HepG2 (cell line): ENCODE measurements at regions not wholly inside any gene's neighbourhood (a gene's known extent, or its start where the extent isn't known, plus 50 kb on each side); places are given as distances from the start of the nearest gene placed in this dataset.

Experiments used
- ATAC-seq: fragments of 200-7000 bp; cut with Tn5 transposase; 3 replicates; pipeline ENCODE4 v1.9.1; 2020; ENCODE audit warnings: mild to moderate bottlenecking, moderate library complexity
- BruUV-seq: library from RNA; stranded (reverse); fragments of 400-500 nt; replicated peaks from 2 replicates; lab custom pipeline; 2021; lab: Mats Ljungman, UMichigan
- CTCF ChIA-PET: fragments of 300-600 bp; formaldehyde crosslinking; extraction: SDS; loops from one replicate; lab custom pipeline; 2021; ENCODE audit warnings: low total read pairs, inconsistent platforms, low intra/inter-chr PET ratio; lab: Yijun Ruan, JAX
- POLR2A ChIA-PET: fragments of 350-600 bp; sonication (Branson Sonifier 250); formaldehyde crosslinking; loops from one replicate; lab custom pipeline; 2020; ENCODE audit warnings: antibody characterized with exemption, inconsistent platforms; lab: Yijun Ruan, JAX
- DNase-seq: peaks from one replicate; pipeline ENCODE4 v3.0.0-alpha.2; 2015; ENCODE audit warnings: low spot score
- FAIRE-seq: peaks from 3 replicates; lab custom pipeline; 2011; peaks lifted over from hg19 to GRCh38; lab: Jason Lieb, UNC
- H2AFZ ChIP-seq: one replicate; pipeline ENCODE4 v1.6.1; 2011; ENCODE audit warnings: low read length, inconsistent platforms
- H3K27ac ChIP-seq: fragments of 300-600 bp; 3 replicates; pipeline ENCODE4 v1.8.0; 2011; ENCODE audit warnings: mixed run types, mild to moderate bottlenecking, mixed read lengths, low read length, inconsistent platforms; ENCODE audit not compliant: insufficient read depth; ENCODE audit errors: extremely low read length
- H3K27me3 ChIP-seq, 2 experiments: fragments of 200-600 bp in 1 of 2; 2 replicates in 1 of 2; 3 replicates in 1 of 2; pipeline versions ENCODE4 v1.6.0 to v1.8.0; 2011; ENCODE audit warnings: low read length in 2 of 2, mild to moderate bottlenecking in 2 of 2, moderate library complexity in 2 of 2, inconsistent platforms in 1 of 2; ENCODE audit not compliant: insufficient read depth in 2 of 2, control insufficient read depth in 1 of 2
- H3K36me3 ChIP-seq, 2 experiments: fragments of 200-600 bp in 1 of 2; replicated peaks in 1 of 2; 2 replicates in 1 of 2; 3 replicates in 1 of 2; pipeline versions ENCODE4 v1.5.1 to v1.8.0; 2011; ENCODE audit warnings: low read length in 2 of 2, inconsistent platforms in 1 of 2; ENCODE audit not compliant: insufficient read depth in 2 of 2, control insufficient read depth in 1 of 2
- H3K4me1 ChIP-seq: 2 replicates; pipeline ENCODE4 v1.5.1; 2012; ENCODE audit warnings: low read length, inconsistent platforms; ENCODE audit not compliant: insufficient read depth
- H3K4me2 ChIP-seq: 2 replicates; pipeline ENCODE4 v1.6.0; 2011; ENCODE audit warnings: low read depth, low read length, inconsistent platforms
- H3K4me3 ChIP-seq, 3 experiments: fragments of 200-600 bp in 1 of 3; sonication (generic), shearing (Covaris generic) in 1 of 3; replicated peaks in 1 of 3; 2 replicates each; pipeline ENCODE4 v1.5.1; 2011 to 2016; ENCODE audit warnings: low read length in 3 of 3, inconsistent platforms in 2 of 3, low read depth in 2 of 3, mild to moderate bottlenecking in 2 of 3, control low read depth in 1 of 3, mixed read lengths in 1 of 3; ENCODE audit not compliant: insufficient read depth in 1 of 3
- H3K79me2 ChIP-seq: one replicate; pipeline ENCODE4 v1.6.1; 2011; ENCODE audit warnings: low read length, inconsistent platforms; ENCODE audit not compliant: insufficient read depth
- H3K9ac ChIP-seq: 2 replicates; pipeline ENCODE4 v1.6.0; 2011; ENCODE audit warnings: mild to moderate bottlenecking, low read depth, low read length, inconsistent platforms; ENCODE audit not compliant: insufficient read depth
- H3K9me3 ChIP-seq: 2 replicates; pipeline ENCODE4 v1.5.1; 2012; ENCODE audit warnings: mild to moderate bottlenecking, low read length
- H4K20me1 ChIP-seq: 2 replicates; pipeline ENCODE4 v1.6.0; 2011; ENCODE audit warnings: inconsistent platforms, mild to moderate bottlenecking, low read length, moderate library complexity; ENCODE audit not compliant: insufficient read depth
- ELF1 ChIP-seq: sonication (generic); formaldehyde crosslinking; IDR thresholded peaks from 2 replicates; pipeline ENCODE4 v1.4.0; 2020; ENCODE audit warnings: missing genetic modification reagents
- FOXO1 ChIP-seq: sonication (generic); formaldehyde crosslinking; IDR thresholded peaks from 2 replicates; pipeline ENCODE4 v1.4.0; 2020; ENCODE audit warnings: missing genetic modification reagents
- GFI1 ChIP-seq: sonication (generic); formaldehyde crosslinking; IDR thresholded peaks from 2 replicates; pipeline ENCODE4 v1.5.0; 2020; ENCODE audit warnings: missing genetic modification reagents, mild to moderate bottlenecking, borderline replicate concordance
- HOXA9 ChIP-seq: sonication (generic); formaldehyde crosslinking; IDR thresholded peaks from 2 replicates; pipeline ENCODE4 v1.8.1; 2022; ENCODE audit warnings: missing genetic modification reagents, mild to moderate bottlenecking, moderate library complexity, borderline replicate concordance
- JARID2 ChIP-seq: sonication (generic); formaldehyde crosslinking; IDR thresholded peaks from 2 replicates; pipeline ENCODE4 v1.8.1; 2023; ENCODE audit warnings: missing genetic modification reagents, inconsistent platforms; ENCODE audit not compliant: insufficient replicate concordance
- NFKB2 ChIP-seq: sonication (generic); formaldehyde crosslinking; IDR thresholded peaks from 2 replicates; pipeline ENCODE4 v1.4.0; 2020; ENCODE audit warnings: missing genetic modification reagents, borderline replicate concordance
- NFYB ChIP-seq: sonication (generic); formaldehyde crosslinking; IDR thresholded peaks from 2 replicates; pipeline ENCODE4 v1.4.0; 2020; ENCODE audit warnings: missing genetic modification reagents
- ONECUT2 ChIP-seq: sonication (generic); formaldehyde crosslinking; IDR thresholded peaks from 2 replicates; pipeline ENCODE4 v1.4.0; 2020; ENCODE audit warnings: missing genetic modification reagents
- PRMT3 ChIP-seq: sonication (generic); formaldehyde crosslinking; IDR thresholded peaks from 2 replicates; pipeline ENCODE4 v1.8.1; 2022; ENCODE audit warnings: low read depth, mild to moderate bottlenecking, moderate library complexity, missing genetic modification reagents, borderline replicate concordance
- SMYD3 ChIP-seq: sonication (generic); formaldehyde crosslinking; IDR thresholded peaks from 2 replicates; pipeline ENCODE4 v1.8.1; 2023; ENCODE audit warnings: mild to moderate bottlenecking, missing genetic modification reagents
- SNAI1 ChIP-seq: sonication (generic); formaldehyde crosslinking; IDR thresholded peaks from 2 replicates; pipeline ENCODE4 v1.5.0; 2020; ENCODE audit warnings: mild to moderate bottlenecking, missing genetic modification reagents, borderline replicate concordance
- SP140L ChIP-seq: sonication (generic); formaldehyde crosslinking; IDR thresholded peaks from 2 replicates; pipeline ENCODE4 v1.4.0; 2020; ENCODE audit warnings: missing genetic modification reagents, borderline replicate concordance
- SSRP1 ChIP-seq: IDR thresholded peaks from 2 replicates; pipeline ENCODE4 v1.6.1; 2016; ENCODE audit warnings: control low read depth
- ZEB1 ChIP-seq: IDR thresholded peaks from 2 replicates; pipeline ENCODE4 v1.6.1; 2012; ENCODE audit warnings: mild to moderate bottlenecking, low read depth, inconsistent platforms; ENCODE audit not compliant: insufficient replicate concordance
- ZFAT ChIP-seq: sonication (generic); formaldehyde crosslinking; conservative IDR thresholded peaks from 2 replicates; pipeline ENCODE4 v1.8.1; 2023; ENCODE audit warnings: missing genetic modification reagents, inconsistent platforms
- ZNF253 ChIP-seq: sonication (generic); formaldehyde crosslinking; IDR thresholded peaks from 2 replicates; pipeline ENCODE4 v1.8.0; 2022; ENCODE audit warnings: mild to moderate bottlenecking, missing genetic modification reagents, borderline replicate concordance
- ZNF616 ChIP-seq: sonication (generic); formaldehyde crosslinking; IDR thresholded peaks from 2 replicates; pipeline ENCODE4 v1.5.0; 2020; ENCODE audit warnings: low read depth, mild to moderate bottlenecking, missing genetic modification reagents
- ZNF841 ChIP-seq: sonication (generic); formaldehyde crosslinking; IDR thresholded peaks from 2 replicates; pipeline ENCODE4 v1.8.1; 2023; ENCODE audit warnings: missing genetic modification reagents, borderline replicate concordance
- WGBS: methylation state at CpG from one replicate; pipeline ENCODE4 v1.1.6; 2017; ENCODE audit warnings: low lambda C conversion rate; 5-methylcytosine and 5-hydroxymethylcytosine counted together
- in situ Hi-C: cut with HindIII; loops from 2 replicates; pipeline ENCODE4 v1.10.0; 2017; ENCODE audit warnings: low pct_unique_long_range_greater_than_20kb; ENCODE audit not compliant: extremely low pct_ligation_motif_present
- intact Hi-C: fragments of 100-400 bp; cut with micrococcal nuclease; formaldehyde crosslinking; loops from one replicate; pipeline ENCODE4 v1.10.0; 2022; ENCODE audit not compliant: unreplicated experiment
- TF ChIP-seq, protein P1 (sequence below): sonication (generic); formaldehyde crosslinking; IDR thresholded peaks from one replicate; pipeline ENCODE4 v1.5.1; 2020; ENCODE audit warnings: mild to moderate bottlenecking, missing genetic modification reagents; ENCODE audit errors: not compliant biosample characterization

DNA sequence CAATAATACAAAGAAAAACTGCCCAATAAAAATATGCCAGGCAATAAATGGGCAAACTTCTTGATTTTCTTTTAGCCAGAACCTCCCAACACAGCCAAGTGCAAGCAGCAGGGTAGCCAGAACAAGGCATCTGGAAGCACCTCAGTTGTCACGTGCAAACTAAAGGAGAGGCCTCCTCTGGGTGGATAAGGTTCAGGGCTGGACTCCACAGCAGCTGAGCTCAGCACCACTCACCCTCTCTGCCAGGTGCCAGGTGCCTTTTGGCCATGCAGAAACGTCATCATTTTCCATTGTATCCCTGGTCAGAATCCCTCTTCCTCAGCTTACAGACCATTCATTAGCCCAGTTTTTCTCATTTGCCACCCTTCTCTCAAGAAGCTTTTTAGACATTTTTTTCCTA lies 52.7 kb downstream of the SOD2 start:
- no peak for ATAC-seq
- DNase-seq: no peak
- Histone ChIP-seq H3K4me3 (no peak overlapping the region), H3K27me3 (0 out of 5 replicates have a peak, but pooled peaks cover 0 to 2% of the 10 kb centered on the region in 2 experiments), H3K4me1 (no peaks in the 10 kb centered on the region), H3K27ac (no peak overlapping the region), H3K36me3 (no peaks in the 10 kb centered on the region), H3K9ac (no peak overlapping the region), H3K79me2 (no peaks in the 10 kb centered on the region), H2AFZ (no peak overlapping the region), H3K9me3 (no peaks in the 10 kb centered on the region), H3K4me2 (no peak overlapping the region), H4K20me1 (no peaks in the 10 kb centered on the region)
- BruUV-seq: no TSS peak
- WGBS: 16% methylated on average over 2 of the region's 2 CpGs
- POLR2A ChIA-PET: no interaction called here
- CTCF ChIA-PET: no interaction called here
- in situ Hi-C loops (no loop called here), intact Hi-C loops (no loop called here)
- TF ChIP-seq GFI1 (CRISPR knock-in tag) (no peak), ZNF841 (CRISPR knock-in tag) (no peak), SNAI1 (CRISPR knock-in tag) (no peak), ZEB1 (no peak), SSRP1 (CRISPR knock-in tag) (no peak), ELF1 (CRISPR knock-in tag) (no peak), ZNF253 (no peak), SP140L (CRISPR knock-in tag) (no peak), PRMT3 (CRISPR knock-in tag) (no peak), ZNF616 (CRISPR knock-in tag) (no peak), NFYB (CRISPR knock-in tag) (no peak), ZFAT (CRISPR knock-in tag) (no peak), HOXA9 (CRISPR knock-in tag) (no peak), JARID2 (CRISPR knock-in tag) (no peak), FOXO1 (CRISPR knock-in tag) (no peak), ONECUT2 (no peak), NFKB2 (no peak), SMYD3 (no peak)
- TF ChIP-seq, protein P1, sequence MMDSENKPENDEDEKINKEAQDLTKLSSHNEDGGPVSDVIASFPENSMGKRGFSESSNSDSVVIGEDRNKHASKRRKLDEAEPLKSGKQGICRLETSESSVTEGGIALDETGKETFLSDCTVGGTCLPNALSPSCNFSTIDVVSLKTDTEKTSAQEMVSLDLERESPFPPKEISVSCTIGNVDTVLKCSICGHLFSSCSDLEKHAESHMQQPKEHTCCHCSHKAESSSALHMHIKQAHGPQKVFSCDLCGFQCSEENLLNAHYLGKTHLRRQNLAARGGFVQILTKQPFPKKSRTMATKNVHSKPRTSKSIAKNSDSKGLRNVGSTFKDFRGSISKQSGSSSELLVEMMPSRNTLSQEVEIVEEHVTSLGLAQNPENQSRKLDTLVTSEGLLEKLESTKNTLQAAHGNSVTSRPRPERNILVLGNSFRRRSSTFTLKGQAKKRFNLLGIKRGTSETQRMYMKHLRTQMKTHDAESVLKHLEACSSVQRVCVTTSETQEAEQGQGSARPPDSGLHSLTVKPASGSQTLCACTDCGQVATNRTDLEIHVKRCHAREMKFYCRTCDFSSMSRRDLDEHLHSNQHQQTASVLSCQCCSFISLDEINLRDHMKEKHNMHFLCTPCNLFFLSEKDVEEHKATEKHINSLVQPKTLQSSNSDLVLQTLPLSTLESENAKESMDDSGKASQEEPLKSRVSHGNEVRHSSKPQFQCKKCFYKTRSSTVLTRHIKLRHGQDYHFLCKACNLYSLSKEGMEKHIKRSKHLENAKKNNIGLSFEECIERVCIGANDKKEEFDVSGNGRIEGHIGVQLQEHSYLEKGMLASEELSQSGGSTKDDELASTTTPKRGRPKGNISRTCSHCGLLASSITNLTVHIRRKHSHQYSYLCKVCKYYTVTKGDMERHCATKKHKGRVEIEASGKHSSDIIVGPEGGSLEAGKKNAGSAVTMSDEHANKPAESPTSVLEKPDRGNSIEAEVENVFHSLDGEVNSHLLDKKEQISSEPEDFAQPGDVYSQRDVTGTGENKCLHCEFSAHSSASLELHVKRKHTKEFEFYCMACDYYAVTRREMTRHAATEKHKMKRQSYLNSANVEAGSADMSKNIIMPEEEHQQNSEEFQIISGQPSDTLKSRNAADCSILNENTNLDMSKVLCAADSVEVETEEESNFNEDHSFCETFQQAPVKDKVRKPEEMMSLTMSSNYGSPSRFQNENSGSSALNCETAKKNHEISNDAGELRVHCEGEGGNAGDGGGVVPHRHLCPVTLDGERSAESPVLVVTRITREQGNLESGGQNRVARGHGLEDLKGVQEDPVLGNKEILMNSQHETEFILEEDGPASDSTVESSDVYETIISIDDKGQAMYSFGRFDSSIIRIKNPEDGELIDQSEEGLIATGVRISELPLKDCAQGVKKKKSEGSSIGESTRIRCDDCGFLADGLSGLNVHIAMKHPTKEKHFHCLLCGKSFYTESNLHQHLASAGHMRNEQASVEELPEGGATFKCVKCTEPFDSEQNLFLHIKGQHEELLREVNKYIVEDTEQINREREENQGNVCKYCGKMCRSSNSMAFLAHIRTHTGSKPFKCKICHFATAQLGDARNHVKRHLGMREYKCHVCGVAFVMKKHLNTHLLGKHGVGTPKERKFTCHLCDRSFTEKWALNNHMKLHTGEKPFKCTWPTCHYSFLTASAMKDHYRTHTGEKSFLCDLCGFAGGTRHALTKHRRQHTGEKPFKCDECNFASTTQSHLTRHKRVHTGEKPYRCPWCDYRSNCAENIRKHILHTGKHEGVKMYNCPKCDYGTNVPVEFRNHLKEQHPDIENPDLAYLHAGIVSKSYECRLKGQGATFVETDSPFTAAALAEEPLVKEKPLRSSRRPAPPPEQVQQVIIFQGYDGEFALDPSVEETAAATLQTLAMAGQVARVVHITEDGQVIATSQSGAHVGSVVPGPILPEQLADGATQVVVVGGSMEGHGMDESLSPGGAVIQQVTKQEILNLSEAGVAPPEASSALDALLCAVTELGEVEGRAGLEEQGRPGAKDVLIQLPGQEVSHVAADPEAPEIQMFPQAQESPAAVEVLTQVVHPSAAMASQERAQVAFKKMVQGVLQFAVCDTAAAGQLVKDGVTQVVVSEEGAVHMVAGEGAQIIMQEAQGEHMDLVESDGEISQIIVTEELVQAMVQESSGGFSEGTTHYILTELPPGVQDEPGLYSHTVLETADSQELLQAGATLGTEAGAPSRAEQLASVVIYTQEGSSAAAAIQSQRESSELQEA: no peak
- no peak for FAIRE-seq
